ENCODE measurements at regions not wholly inside any gene's neighbourhood (a gene's known extent, or its start where the extent isn't known, plus 50 kb on each side); places are given as distances from the start of the nearest gene placed in this dataset.

GRCh38 chr12:94848966-94849365, 154.5 kb downstream of the NDUFA12 start:
- TF ChIP-seq CTCF (IDR thresholded peaks at IDR 0.05; ENCODE audit: low read length) (no peak), EZH2 (optimal IDR thresholded peaks at IDR 0.05; ENCODE audit: low read depth, low read length) (no peak)
